H9 (cell line): ENCODE measurements at regions not wholly inside any gene's neighbourhood (a gene's known extent, or its start where the extent isn't known, plus 50 kb on each side); places are given as distances from the start of the nearest gene placed in this dataset.

Experiments used
- DNase-seq: peaks from one replicate; pipeline ENCODE4 v3.0.0-alpha.2; 2017
- H2AFZ ChIP-seq: one replicate; pipeline ENCODE4 v1.6.1; 2013; ENCODE audit warnings: mild to moderate bottlenecking, low read length, control low read depth, moderate library complexity
- H2AK5ac ChIP-seq: 2 replicates; pipeline ENCODE4 v1.6.1; 2013; ENCODE audit warnings: low read length, control low read depth, mixed read lengths; ENCODE audit not compliant: insufficient read length
- H2BK120ac ChIP-seq: one replicate; pipeline ENCODE4 v1.6.1; 2013; ENCODE audit warnings: low read depth, mild to moderate bottlenecking, low read length, control low read depth, inconsistent platforms; ENCODE audit not compliant: poor library complexity, severe bottlenecking
- H2BK12ac ChIP-seq: 2 replicates; pipeline ENCODE4 v1.6.1; 2013; ENCODE audit warnings: low read length, control low read depth, mixed read lengths, low read depth; ENCODE audit not compliant: insufficient read length
- H2BK15ac ChIP-seq: 2 replicates; pipeline ENCODE4 v1.6.1; 2013; ENCODE audit warnings: low read depth, low read length, control low read depth
- H2BK20ac ChIP-seq: one replicate; pipeline ENCODE4 v1.6.1; 2013; ENCODE audit warnings: low read depth, mild to moderate bottlenecking, low read length, control low read depth, inconsistent platforms; ENCODE audit not compliant: poor library complexity, severe bottlenecking
- H2BK5ac ChIP-seq: 2 replicates; pipeline ENCODE4 v1.6.1; 2013; ENCODE audit warnings: low read length, control low read depth, mixed read lengths; ENCODE audit not compliant: insufficient read length
- H3K14ac ChIP-seq: 2 replicates; pipeline ENCODE4 v1.6.1; 2013; ENCODE audit warnings: low read length, control low read depth; ENCODE audit not compliant: insufficient read depth
- H3K18ac ChIP-seq: 2 replicates; pipeline ENCODE4 v1.6.1; 2013; ENCODE audit warnings: low read depth, mild to moderate bottlenecking, mixed read lengths, low read length, control low read depth; ENCODE audit not compliant: insufficient read length
- H3K23ac ChIP-seq: 2 replicates; pipeline ENCODE4 v1.6.1; 2013; ENCODE audit warnings: low read length, control low read depth, mixed read lengths, low read depth; ENCODE audit not compliant: insufficient read length
- H3K23me2 ChIP-seq: 2 replicates; pipeline ENCODE4 v1.6.1; 2013; ENCODE audit warnings: low read depth, mild to moderate bottlenecking, mixed read lengths, low read length, control low read depth; ENCODE audit not compliant: insufficient read length, poor library complexity, severe bottlenecking
- H3K27ac ChIP-seq: 2 replicates; pipeline ENCODE4 v1.5.1; 2013; ENCODE audit warnings: low read length, control low read depth, mixed read lengths, low read depth; ENCODE audit not compliant: insufficient read length
- H3K27me3 ChIP-seq: 2 replicates; pipeline ENCODE4 v1.6.1; 2013; ENCODE audit warnings: low read length, control low read depth, inconsistent platforms; ENCODE audit not compliant: insufficient read depth
- H3K4ac ChIP-seq: 2 replicates; pipeline ENCODE4 v1.6.1; 2013; ENCODE audit warnings: low read depth, mild to moderate bottlenecking, control low read depth, inconsistent platforms, low read length, moderate library complexity
- H3K4me1 ChIP-seq: 2 replicates; pipeline ENCODE4 v1.6.1; 2013; ENCODE audit warnings: low read length, control low read depth, inconsistent platforms; ENCODE audit not compliant: insufficient read depth
- H3K4me2 ChIP-seq: 2 replicates; pipeline ENCODE4 v1.6.1; 2013; ENCODE audit warnings: low read length, control low read depth, mixed read lengths; ENCODE audit not compliant: insufficient read length, insufficient read depth
- H3K56ac ChIP-seq: 2 replicates; pipeline ENCODE4 v1.6.1; 2013; ENCODE audit warnings: low read depth, mild to moderate bottlenecking, mixed read lengths, low read length, control low read depth; ENCODE audit not compliant: insufficient read length
- H3K79me1 ChIP-seq: 2 replicates; pipeline ENCODE4 v1.6.1; 2013; ENCODE audit warnings: low read depth, mild to moderate bottlenecking, moderate library complexity, low read length, control low read depth, inconsistent platforms; ENCODE audit not compliant: insufficient read depth, poor library complexity, severe bottlenecking
- H3K79me2 ChIP-seq: 2 replicates; pipeline ENCODE4 v1.6.1; 2013; ENCODE audit warnings: low read length, control low read depth, inconsistent platforms; ENCODE audit not compliant: insufficient read depth
- H3K9ac ChIP-seq: 2 replicates; pipeline ENCODE4 v1.6.1; 2013; ENCODE audit warnings: low read length, control low read depth, mixed read lengths; ENCODE audit not compliant: insufficient read length; ENCODE audit errors: extremely low read depth
- H3K9me3 ChIP-seq: one replicate; pipeline ENCODE4 v1.6.1; 2013; ENCODE audit warnings: low read depth, low read length, inconsistent platforms; ENCODE audit not compliant: control insufficient read depth
- H3T11ph ChIP-seq: one replicate; pipeline ENCODE4 v1.6.1; 2013; ENCODE audit warnings: mild to moderate bottlenecking, low read length, control low read depth, inconsistent platforms
- H4K20me1 ChIP-seq: one replicate; pipeline ENCODE4 v1.6.1; 2013; ENCODE audit not compliant: control insufficient read depth, insufficient read length, insufficient read depth
- H4K5ac ChIP-seq: 2 replicates; pipeline ENCODE4 v1.6.1; 2013; ENCODE audit warnings: low read depth, mild to moderate bottlenecking, mixed read lengths, low read length, control low read depth; ENCODE audit not compliant: insufficient read length
- H4K8ac ChIP-seq: replicated peaks from 2 replicates; pipeline ENCODE4 v1.6.1; 2013; ENCODE audit warnings: low read length, control low read depth, mixed read lengths, low read depth; ENCODE audit not compliant: insufficient read length
- H4K91ac ChIP-seq: 2 replicates; pipeline ENCODE4 v1.6.1; 2013; ENCODE audit warnings: low read depth, mild to moderate bottlenecking, moderate library complexity, mixed read lengths, low read length, control low read depth; ENCODE audit not compliant: insufficient read length
- H3K27ac Mint-ChIP-seq, 3 experiments: 2 replicates in 2 of 3; 3 replicates in 1 of 3; pipeline ENCODE4 v1.8.0; 2020 to 2021; ENCODE audit warnings: mixed read lengths in 3 of 3, mild to moderate bottlenecking in 1 of 3, moderate library complexity in 1 of 3
- H3K27me3 Mint-ChIP-seq: 2 replicates; pipeline ENCODE4 v1.8.0; 2021; ENCODE audit warnings: low read depth, mild to moderate bottlenecking, moderate library complexity, mixed read lengths
- H3K36me3 Mint-ChIP-seq, 3 experiments: 2 replicates in 2 of 3; 3 replicates in 1 of 3; pipeline ENCODE4 v1.8.0; 2020 to 2021; ENCODE audit warnings: low read depth in 3 of 3, mixed read lengths in 3 of 3; ENCODE audit not compliant: insufficient read depth in 1 of 3
- H3K4me1 Mint-ChIP-seq, 2 experiments: 2 replicates each; pipeline ENCODE4 v1.8.0; 2020; ENCODE audit warnings: mixed read lengths in 2 of 2
- H3K4me3 Mint-ChIP-seq, 2 experiments: 2 replicates in 1 of 2; 3 replicates in 1 of 2; pipeline ENCODE4 v1.8.0; 2020 to 2021; ENCODE audit warnings: mild to moderate bottlenecking in 2 of 2, mixed read lengths in 2 of 2, moderate library complexity in 1 of 2
- H3K9me3 Mint-ChIP-seq, 2 experiments: 2 replicates in 1 of 2; 3 replicates in 1 of 2; pipeline ENCODE4 v1.8.0; 2020; ENCODE audit warnings: mild to moderate bottlenecking in 2 of 2, mixed read lengths in 2 of 2, moderate library complexity in 1 of 2
- CTCF ChIP-seq: fragments of 200-600 bp; sonication (generic); conservative IDR thresholded peaks from 3 replicates; pipeline ENCODE4 v1.8.0; 2021; ENCODE audit warnings: antibody characterized with exemption, mild to moderate bottlenecking
- WGBS: extraction: QIAGEN DNeasy Blood & Tissue Kit; methylation state at CpG from one replicate; pipeline ENCODE4 v1.1.7; 2013; ENCODE audit warnings: missing lambda C conversion rate, low lambda C conversion rate, mixed read lengths; ENCODE audit not compliant: insufficient read length; ENCODE audit errors: extremely low coverage; 5-methylcytosine and 5-hydroxymethylcytosine counted together

- no peaks in the 10 kb centered on the region for H3K23me2 ChIP-seq
- H3K4me2 ChIP-seq, result no peak overlapping the region
- H3T11ph ChIP-seq, result no peak overlapping the region
- Mint-ChIP-seq H3K36me3 (no peaks in the 10 kb centered on the region; a peak in 1 of 7 replicates), H3K4me1 (peaks cover 5 to 8% of the 10 kb centered on the region in 2 experiments), H3K4me3 (no peak overlapping the region), H3K9me3 (no peaks in the 10 kb centered on the region; a peak in 1 of 5 replicates), H3K27ac (no peak overlapping the region), H3K27me3 (no peaks in the 10 kb centered on the region; the same call in 1 of the 2 replicates)
- no peaks in the 10 kb centered on the region for H3K9me3 ChIP-seq
- H4K8ac ChIP-seq, result no peak overlapping the region
- no peak overlapping the region for H3K56ac ChIP-seq
- TF ChIP-seq CTCF, result no peak
- H3K4ac ChIP-seq, result no peak overlapping the region
- no peak overlapping the region for H2BK20ac ChIP-seq
- no peak overlapping the region for H2AK5ac ChIP-seq
- no peaks in the 10 kb centered on the region for H3K79me2 ChIP-seq
- H2BK5ac ChIP-seq, result no peak overlapping the region
- H2BK15ac ChIP-seq, result no peak overlapping the region
- no peak overlapping the region for H3K18ac ChIP-seq
- H4K5ac ChIP-seq, result no peak overlapping the region
- H3K79me1 ChIP-seq, result no peaks in the 10 kb centered on the region
- H2AFZ ChIP-seq, result no peak overlapping the region
- H3K27me3 ChIP-seq, result no peaks in the 10 kb centered on the region
- DNase-seq, result no peak
- H3K23ac ChIP-seq, result no peak overlapping the region
- H2BK120ac ChIP-seq, result no peak overlapping the region
- H4K20me1 ChIP-seq, result no peaks in the 10 kb centered on the region
- no peak overlapping the region for H3K9ac ChIP-seq
- no peak overlapping the region for H3K27ac ChIP-seq
- H4K91ac ChIP-seq, result no peak overlapping the region
- H3K4me1 ChIP-seq, result no peaks in the 10 kb centered on the region
- no peak overlapping the region for H2BK12ac ChIP-seq
- no peak overlapping the region for H3K14ac ChIP-seq
- no CpG with 5 or more reads among the region's 2 CpGs for WGBS
These were observed 248.4 kb upstream of the CMC1 start for GRCh38 chr3:27993051-27993450.
